ENCODE measurements at regions not wholly inside any gene's neighbourhood (a gene's known extent, or its start where the extent isn't known, plus 50 kb on each side); places are given as distances from the start of the nearest gene placed in this dataset.

- TF ChIP-seq CTCF (IDR thresholded peaks at IDR 0.05; ENCODE audit: borderline replicate concordance, extremely low read depth, low read length, poor library complexity, severe bottlenecking) (no peak), EZH2 (IDR thresholded peaks at IDR 0.05; ENCODE audit: borderline replicate concordance, low read depth, low read length, severe bottlenecking) (no peak)
These were observed 416.8 kb downstream of the LRATD1 start for GRCh38 chr2:15049096-15049993.
